Hepatocyte (in vitro differentiated cells): ENCODE measurements at regions not wholly inside any gene's neighbourhood (a gene's known extent, or its start where the extent isn't known, plus 50 kb on each side); places are given as distances from the start of the nearest gene placed in this dataset.

Experiments
- CTCF ChIP-seq: fragments of 200-600 bp; sonication (generic); IDR thresholded peaks from 2 replicates; pipeline ENCODE4 v1.5.1; 2016; ENCODE audit warnings: antibody characterized with exemption, mild to moderate bottlenecking; ENCODE audit not compliant: poor library complexity
- EZH2 ChIP-seq: fragments of 200-600 bp; sonication (generic); IDR thresholded peaks from 2 replicates; pipeline ENCODE4 v1.6.1; 2016; ENCODE audit warnings: antibody characterized with exemption, mild to moderate bottlenecking, borderline replicate concordance

DNA sequence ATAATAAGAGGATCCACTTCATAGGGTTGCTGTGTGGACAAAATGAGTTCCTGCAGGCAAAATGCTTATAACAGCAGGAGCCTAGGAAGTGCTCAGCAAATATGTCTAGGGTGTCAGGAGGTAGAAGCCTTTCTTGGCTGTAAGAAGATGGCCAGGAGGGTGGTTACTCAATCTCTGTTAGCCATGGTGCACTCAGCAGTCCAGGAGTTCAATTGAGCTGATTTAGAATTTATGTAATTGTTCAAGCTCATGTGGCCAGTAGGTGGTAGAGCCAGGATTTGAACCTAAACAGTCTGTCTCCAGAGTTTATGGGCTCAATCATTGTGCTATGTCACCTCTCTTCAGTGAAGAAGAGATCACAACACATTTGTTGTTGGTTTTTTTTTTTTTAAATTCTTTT, 381.2 kb downstream of the KIF4B start:
- no peak for TF ChIP-seq CTCF
- TF ChIP-seq EZH2 = no peak
